ENCODE measurements at regions not wholly inside any gene's neighbourhood (a gene's known extent, or its start where the extent isn't known, plus 50 kb on each side); places are given as distances from the start of the nearest gene placed in this dataset.

DNA sequence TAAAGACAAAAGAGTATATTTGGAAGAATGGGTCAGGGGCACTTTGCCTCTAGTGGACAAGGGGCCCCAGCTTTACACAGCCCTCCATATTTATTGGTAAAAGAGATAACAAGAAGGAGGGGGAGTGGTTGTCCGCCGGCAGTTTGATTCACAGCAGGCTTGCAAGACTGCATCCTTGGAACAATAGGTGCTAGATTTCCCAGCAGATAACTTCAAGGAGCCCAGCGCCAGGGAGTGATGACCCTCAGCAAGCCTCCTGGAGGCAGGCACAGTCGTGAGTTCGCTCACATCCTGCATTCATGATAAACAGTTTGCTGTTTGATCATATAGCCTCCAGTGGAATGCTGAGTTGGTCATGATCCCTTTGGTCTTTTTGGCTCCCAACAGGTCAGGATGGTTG lies 67.8 kb upstream of the INCENP start:
- H3K4me1 ChIP-seq, result peaks cover 0 to 8% (median 0%) of the 10 kb centered on the region in 3 donors
- WGBS, 2 donors (ENCODE audit: low coverage in 1 of 2), result 41 to 80% methylated on average over 1 to 2 of the region's 5 CpGs
- no peak overlapping the region for H3K27ac ChIP-seq
- H3K4me3 ChIP-seq, result no peak overlapping the region
- no peaks in the 10 kb centered on the region for H3K36me3 ChIP-seq
- H3K9me3 ChIP-seq, result no peaks in the 10 kb centered on the region
- no peaks in the 10 kb centered on the region for H3K27me3 ChIP-seq
- TF ChIP-seq EP300 (IDR thresholded peaks at IDR 0.05) (no peak), POLR2AphosphoS5 (IDR thresholded peaks at IDR 0.05) (no peak), POLR2A (IDR thresholded peaks at IDR 0.05) (no peak)
- TF ChIP-seq, protein P1, sequence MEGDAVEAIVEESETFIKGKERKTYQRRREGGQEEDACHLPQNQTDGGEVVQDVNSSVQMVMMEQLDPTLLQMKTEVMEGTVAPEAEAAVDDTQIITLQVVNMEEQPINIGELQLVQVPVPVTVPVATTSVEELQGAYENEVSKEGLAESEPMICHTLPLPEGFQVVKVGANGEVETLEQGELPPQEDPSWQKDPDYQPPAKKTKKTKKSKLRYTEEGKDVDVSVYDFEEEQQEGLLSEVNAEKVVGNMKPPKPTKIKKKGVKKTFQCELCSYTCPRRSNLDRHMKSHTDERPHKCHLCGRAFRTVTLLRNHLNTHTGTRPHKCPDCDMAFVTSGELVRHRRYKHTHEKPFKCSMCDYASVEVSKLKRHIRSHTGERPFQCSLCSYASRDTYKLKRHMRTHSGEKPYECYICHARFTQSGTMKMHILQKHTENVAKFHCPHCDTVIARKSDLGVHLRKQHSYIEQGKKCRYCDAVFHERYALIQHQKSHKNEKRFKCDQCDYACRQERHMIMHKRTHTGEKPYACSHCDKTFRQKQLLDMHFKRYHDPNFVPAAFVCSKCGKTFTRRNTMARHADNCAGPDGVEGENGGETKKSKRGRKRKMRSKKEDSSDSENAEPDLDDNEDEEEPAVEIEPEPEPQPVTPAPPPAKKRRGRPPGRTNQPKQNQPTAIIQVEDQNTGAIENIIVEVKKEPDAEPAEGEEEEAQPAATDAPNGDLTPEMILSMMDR (IDR thresholded peaks at IDR 0.05), result no peak
- no peak for ATAC-seq

DNA sequence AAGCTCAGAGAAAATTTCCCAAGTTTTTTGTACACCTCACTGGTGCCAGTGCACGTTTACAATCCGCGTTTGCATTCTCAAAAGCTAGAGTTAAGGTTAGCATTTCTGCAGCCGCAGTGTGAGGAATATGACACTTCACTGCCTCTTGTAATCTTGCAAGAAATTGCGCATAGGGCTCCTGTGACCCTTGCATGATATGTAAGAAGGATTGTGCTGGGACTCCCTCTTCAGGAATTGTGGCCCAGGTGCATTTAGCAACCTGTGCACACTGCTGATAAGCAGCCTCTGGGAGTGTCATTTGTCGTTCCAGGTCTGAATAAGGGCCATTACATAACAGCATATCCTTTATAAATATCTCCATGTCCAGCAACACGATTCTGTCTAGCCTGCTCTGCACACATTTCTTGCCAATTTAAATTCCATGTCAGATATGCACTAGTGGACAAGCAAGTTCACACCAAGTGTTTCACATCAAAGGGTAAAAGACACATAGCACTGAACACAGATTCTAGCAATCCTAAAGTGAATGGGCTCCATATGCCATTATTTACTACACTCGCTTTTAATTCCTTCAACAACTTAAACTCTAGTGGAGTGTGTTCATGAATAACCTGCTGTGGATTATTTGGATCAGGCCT lies 69.2 kb upstream of the INCENP start:
- ATAC-seq, result no peak
- WGBS, 2 donors (ENCODE audit: low coverage in 1 of 2), result 47 to 58% methylated on average over 8 of the region's 8 CpGs
- H3K4me1 ChIP-seq, result peaks cover 0 to 8% (median 0%) of the 10 kb centered on the region in 3 donors

DNA sequence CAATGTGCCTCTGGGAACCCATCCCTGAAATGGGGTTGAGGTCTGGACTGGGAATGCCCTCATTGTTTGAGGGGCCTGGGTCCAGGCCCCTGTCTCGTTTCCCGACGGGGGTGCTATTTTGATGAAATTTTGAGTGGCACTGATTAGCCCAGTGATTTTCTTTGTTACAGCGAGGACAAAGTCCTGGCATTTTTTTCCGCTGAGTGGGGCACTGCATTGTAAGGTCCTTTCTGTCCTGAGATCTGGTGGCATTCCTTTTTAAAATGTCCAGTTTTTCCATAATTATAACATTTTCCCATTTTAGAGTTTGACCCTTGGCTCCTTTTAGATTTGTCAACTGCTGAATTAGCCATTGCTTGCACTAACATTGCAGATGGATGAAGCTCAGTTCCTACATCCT lies 69.7 kb upstream of the INCENP start:
- H3K4me3 ChIP-seq, result no peak overlapping the region
- H3K27ac ChIP-seq, result no peak overlapping the region
- H3K36me3 ChIP-seq, result no peaks in the 10 kb centered on the region
- H3K4me1 ChIP-seq, result peaks cover 0 to 8% (median 0%) of the 10 kb centered on the region in 3 donors
- ATAC-seq, result no peak
- 80 to 100% methylated on average over 1 to 4 of the region's 5 CpGs for WGBS, 2 donors (ENCODE audit: low coverage in 1 of 2)
- H3K9me3 ChIP-seq, result no peaks in the 10 kb centered on the region
- no peaks in the 10 kb centered on the region for H3K27me3 ChIP-seq
- no peak for TF ChIP-seq POLR2A (IDR thresholded peaks at IDR 0.05)
- TF ChIP-seq, protein P1 (IDR thresholded peaks at IDR 0.05), result no peak
- TF ChIP-seq EP300 (IDR thresholded peaks at IDR 0.05), result no peak
- TF ChIP-seq POLR2AphosphoS5 (IDR thresholded peaks at IDR 0.05), result no peak

More for the DNA sequence above, 69.2 kb upstream of the INCENP start:
- H3K9me3 ChIP-seq, result no peaks in the 10 kb centered on the region
- no peak overlapping the region for H3K4me3 ChIP-seq
- H3K27ac ChIP-seq, result no peak overlapping the region
- TF ChIP-seq EP300 (IDR thresholded peaks at IDR 0.05), result no peak
- no peak for TF ChIP-seq POLR2A (IDR thresholded peaks at IDR 0.05)
- TF ChIP-seq POLR2AphosphoS5 (IDR thresholded peaks at IDR 0.05), result no peak
- TF ChIP-seq, protein P1 (IDR thresholded peaks at IDR 0.05), result peak in 3 of 4 experiments; percentile 44 to 65 (median 58)
- H3K36me3 ChIP-seq, result no peaks in the 10 kb centered on the region
- H3K27me3 ChIP-seq, result no peaks in the 10 kb centered on the region

DNA sequence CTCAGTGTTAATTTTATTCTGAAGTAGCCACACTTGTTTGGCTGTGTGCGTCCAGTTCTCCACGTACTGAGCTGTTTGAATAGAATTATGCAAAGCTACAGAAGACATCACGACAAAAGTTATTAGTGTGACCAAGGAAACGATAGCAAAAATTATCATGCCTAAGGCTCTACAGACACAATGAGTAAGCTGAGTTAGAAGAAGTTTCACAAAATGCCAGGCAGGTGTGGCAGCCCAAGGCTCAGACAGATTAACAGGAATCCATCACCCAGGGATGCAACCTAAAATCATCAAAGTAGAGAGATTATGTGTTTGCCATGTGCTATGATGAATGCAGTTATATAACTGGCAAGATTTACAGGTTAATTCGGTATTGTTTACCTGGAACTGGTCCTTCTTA lies 73.1 kb upstream of the INCENP start:
- ATAC-seq, result no peak
- Histone ChIP-seq H3K36me3 (no peaks in the 10 kb centered on the region), H3K4me3 (no peak overlapping the region), H3K27me3 (no peaks in the 10 kb centered on the region), H3K9me3 (no peaks in the 10 kb centered on the region), H3K4me1 (peaks cover 0 to 8% (median 0%) of the 10 kb centered on the region in 3 donors), H3K27ac (no peak overlapping the region)
- TF ChIP-seq EP300 (IDR thresholded peaks at IDR 0.05), result no peak
- TF ChIP-seq POLR2AphosphoS5 (IDR thresholded peaks at IDR 0.05), result no peak
- TF ChIP-seq, protein P1 (IDR thresholded peaks at IDR 0.05), result no peak
- 14 to 72% methylated on average over 1 to 5 of the region's 5 CpGs for WGBS, 2 donors (ENCODE audit: low coverage in 1 of 2)

DNA sequence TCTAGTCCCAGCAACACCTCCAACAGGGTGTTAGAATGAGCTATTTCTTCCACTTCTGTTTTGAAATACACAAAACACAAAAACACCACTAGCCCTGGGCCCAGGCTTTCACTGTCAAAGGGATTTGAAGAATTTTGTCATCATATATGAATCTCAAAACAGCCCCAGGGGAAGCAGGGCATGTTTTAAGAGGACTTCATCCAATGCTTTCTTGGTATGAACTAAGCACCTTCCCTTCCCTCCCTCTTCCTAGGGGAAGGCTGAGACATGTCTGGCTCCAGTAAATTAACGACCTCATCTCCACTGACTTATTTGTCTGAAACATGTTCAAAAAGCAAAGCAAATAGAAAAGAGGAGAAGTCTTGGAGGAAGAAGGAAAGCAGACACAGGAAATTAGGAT lies 75.7 kb upstream of the INCENP start:
- Histone ChIP-seq H3K27ac (no peak overlapping the region), H3K27me3 (no peaks in the 10 kb centered on the region), H3K36me3 (no peaks in the 10 kb centered on the region), H3K4me3 (no peak overlapping the region), H3K4me1 (no peaks in the 10 kb centered on the region), H3K9me3 (no peaks in the 10 kb centered on the region)
- TF ChIP-seq POLR2AphosphoS5 (IDR thresholded peaks at IDR 0.05) (no peak), EP300 (IDR thresholded peaks at IDR 0.05) (no peak), POLR2A (IDR thresholded peaks at IDR 0.05) (no peak)
- TF ChIP-seq, protein P1 (IDR thresholded peaks at IDR 0.05), result no peak
- 30 to 43% methylated on average over 1 of the region's 1 CpG for WGBS, 2 donors (ENCODE audit: low coverage in 1 of 2)
- no peak for ATAC-seq

All from gastroesophageal sphincter (tissue), 4 donors.